ENCODE measurements at regions not wholly inside any gene's neighbourhood (a gene's known extent, or its start where the extent isn't known, plus 50 kb on each side); places are given as distances from the start of the nearest gene placed in this dataset.

DNA sequence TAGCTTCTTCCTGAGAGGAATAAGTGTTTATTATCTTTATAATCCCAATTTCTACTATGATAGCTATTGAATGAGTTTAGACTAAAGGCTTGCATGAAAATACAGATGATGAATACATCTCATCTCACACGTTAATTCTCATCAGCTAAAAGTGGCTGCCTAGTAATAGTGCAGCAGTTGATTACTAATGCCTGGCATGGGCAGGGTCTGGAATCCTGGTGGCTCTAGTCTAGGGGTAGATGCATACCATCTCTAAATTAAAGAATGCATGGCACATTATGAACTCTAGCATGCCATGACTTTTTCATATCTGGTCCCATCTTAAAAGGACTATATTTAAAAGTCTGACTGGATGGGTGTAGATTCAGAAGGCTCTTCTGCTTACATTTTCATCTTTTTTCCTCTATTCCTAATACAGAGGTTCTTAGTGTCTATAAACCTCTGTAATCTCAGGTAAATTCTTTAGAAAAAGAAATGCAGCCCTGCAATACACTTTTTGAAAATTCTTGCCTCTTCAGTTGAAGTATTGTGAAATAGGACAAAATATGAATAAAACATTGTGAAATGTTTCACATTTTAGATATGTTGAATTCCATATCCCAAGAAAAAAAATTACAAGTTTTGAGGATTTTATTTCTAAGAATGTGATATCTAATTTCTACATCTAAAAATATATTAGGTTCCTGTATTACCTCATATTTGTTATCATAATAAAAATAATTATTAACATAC, 187.6 kb downstream of the C11orf87 start:
- 79 to 91% methylated on average over 1 of the region's 1 CpG for WGBS, 2 donors
- no peaks in the 10 kb centered on the region for H3K27me3 ChIP-seq
- H3K36me3 ChIP-seq, result no peaks in the 10 kb centered on the region
- no peaks in the 10 kb centered on the region for H3K4me1 ChIP-seq
- H3K9me3 ChIP-seq, result no peaks in the 10 kb centered on the region
- no peak overlapping the region for H3K4me3 ChIP-seq
- DNase-seq (ENCODE audit: low spot score in 2 of 2), result no peak
- no peak for TF ChIP-seq POLR2A (IDR thresholded peaks at IDR 0.05)
- TF ChIP-seq, protein P1, sequence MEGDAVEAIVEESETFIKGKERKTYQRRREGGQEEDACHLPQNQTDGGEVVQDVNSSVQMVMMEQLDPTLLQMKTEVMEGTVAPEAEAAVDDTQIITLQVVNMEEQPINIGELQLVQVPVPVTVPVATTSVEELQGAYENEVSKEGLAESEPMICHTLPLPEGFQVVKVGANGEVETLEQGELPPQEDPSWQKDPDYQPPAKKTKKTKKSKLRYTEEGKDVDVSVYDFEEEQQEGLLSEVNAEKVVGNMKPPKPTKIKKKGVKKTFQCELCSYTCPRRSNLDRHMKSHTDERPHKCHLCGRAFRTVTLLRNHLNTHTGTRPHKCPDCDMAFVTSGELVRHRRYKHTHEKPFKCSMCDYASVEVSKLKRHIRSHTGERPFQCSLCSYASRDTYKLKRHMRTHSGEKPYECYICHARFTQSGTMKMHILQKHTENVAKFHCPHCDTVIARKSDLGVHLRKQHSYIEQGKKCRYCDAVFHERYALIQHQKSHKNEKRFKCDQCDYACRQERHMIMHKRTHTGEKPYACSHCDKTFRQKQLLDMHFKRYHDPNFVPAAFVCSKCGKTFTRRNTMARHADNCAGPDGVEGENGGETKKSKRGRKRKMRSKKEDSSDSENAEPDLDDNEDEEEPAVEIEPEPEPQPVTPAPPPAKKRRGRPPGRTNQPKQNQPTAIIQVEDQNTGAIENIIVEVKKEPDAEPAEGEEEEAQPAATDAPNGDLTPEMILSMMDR (IDR thresholded peaks at IDR 0.05), result no peak
- TF ChIP-seq EP300 (IDR thresholded peaks at IDR 0.05), result no peak
- H3K27ac ChIP-seq, result no peak overlapping the region

DNA sequence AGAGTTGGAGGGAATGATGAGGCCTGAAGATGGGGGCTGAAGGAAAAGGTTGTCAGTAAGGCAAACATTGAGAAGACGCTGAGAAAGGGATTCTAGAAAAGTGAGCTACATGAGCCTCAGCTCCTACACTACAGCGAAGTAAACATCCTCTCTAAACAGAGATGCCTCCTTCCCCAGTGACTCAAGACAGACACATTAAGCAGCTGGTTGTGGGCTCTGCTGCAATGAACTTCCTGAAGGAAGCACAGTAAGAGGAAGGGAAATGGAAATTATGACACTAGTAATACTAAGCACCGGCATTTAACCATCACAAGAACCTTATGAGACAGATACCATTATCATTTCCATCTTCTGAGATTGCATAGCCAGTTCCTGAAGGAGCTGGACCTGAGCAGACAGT, 190.5 kb downstream of the C11orf87 start:
- TF ChIP-seq EP300 (IDR thresholded peaks at IDR 0.05), result no peak
- TF ChIP-seq POLR2A (IDR thresholded peaks at IDR 0.05), result no peak
- TF ChIP-seq, protein P1 (IDR thresholded peaks at IDR 0.05), result no peak
- WGBS, 2 donors, result 69 to 79% methylated on average over 3 of the region's 3 CpGs
- no peak for DNase-seq (ENCODE audit: low spot score in 2 of 2)
- Histone ChIP-seq H3K36me3 (no peaks in the 10 kb centered on the region), H3K27me3 (no peaks in the 10 kb centered on the region), H3K4me3 (no peak overlapping the region), H3K4me1 (no peaks in the 10 kb centered on the region), H3K27ac (no peak overlapping the region), H3K9me3 (no peaks in the 10 kb centered on the region)

DNA sequence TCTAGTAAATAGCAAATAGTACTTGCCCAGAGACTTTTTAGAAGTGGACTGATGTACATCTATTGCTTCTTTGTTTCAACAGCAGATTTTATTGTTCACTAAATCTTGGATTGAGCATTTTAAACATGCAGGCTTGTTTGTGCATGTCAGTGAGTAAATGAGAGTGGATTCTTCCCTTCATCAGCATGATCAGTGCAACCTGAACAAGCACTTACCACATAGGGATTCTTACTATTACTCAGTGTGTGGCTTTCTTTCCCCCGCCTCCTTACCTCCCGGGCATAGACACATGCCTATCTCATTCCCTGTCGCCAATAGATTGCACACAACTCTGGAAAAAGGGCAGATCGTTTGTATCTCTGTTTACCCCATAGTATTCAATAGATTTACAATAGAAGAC, 197.5 kb downstream of the C11orf87 start:
- H3K27ac ChIP-seq, result no peak overlapping the region
- H3K4me1 ChIP-seq, result no peaks in the 10 kb centered on the region
- DNase-seq (ENCODE audit: low spot score in 2 of 2), result no peak
- no peaks in the 10 kb centered on the region for H3K9me3 ChIP-seq
- 82 to 88% methylated on average over 4 of the region's 4 CpGs for WGBS, 2 donors
- no peaks in the 10 kb centered on the region for H3K36me3 ChIP-seq
- no peaks in the 10 kb centered on the region for H3K27me3 ChIP-seq
- no peak for TF ChIP-seq POLR2A (IDR thresholded peaks at IDR 0.05)
- TF ChIP-seq, protein P1 (IDR thresholded peaks at IDR 0.05), result no peak
- TF ChIP-seq EP300 (IDR thresholded peaks at IDR 0.05), result no peak
- no peak overlapping the region for H3K4me3 ChIP-seq

- TF ChIP-seq POLR2A (IDR thresholded peaks at IDR 0.05), result no peak
- TF ChIP-seq, protein P1 (IDR thresholded peaks at IDR 0.05), result no peak
- TF ChIP-seq EP300 (IDR thresholded peaks at IDR 0.05), result no peak
- Histone ChIP-seq H3K9me3 (peaks cover 0 to 18% (median 0%) of the 10 kb centered on the region in 4 donors), H3K27ac (no peak overlapping the region), H3K4me1 (no peaks in the 10 kb centered on the region), H3K4me3 (no peak overlapping the region), H3K27me3 (no peaks in the 10 kb centered on the region), H3K36me3 (no peaks in the 10 kb centered on the region)
- 88 to 91% methylated on average over 1 of the region's 1 CpG for WGBS, 2 donors
- DNase-seq (ENCODE audit: low spot score in 2 of 2), result no peak
These were observed 207.7 kb downstream of the C11orf87 start for GRCh38 chr11:109629734-109630133.

DNA sequence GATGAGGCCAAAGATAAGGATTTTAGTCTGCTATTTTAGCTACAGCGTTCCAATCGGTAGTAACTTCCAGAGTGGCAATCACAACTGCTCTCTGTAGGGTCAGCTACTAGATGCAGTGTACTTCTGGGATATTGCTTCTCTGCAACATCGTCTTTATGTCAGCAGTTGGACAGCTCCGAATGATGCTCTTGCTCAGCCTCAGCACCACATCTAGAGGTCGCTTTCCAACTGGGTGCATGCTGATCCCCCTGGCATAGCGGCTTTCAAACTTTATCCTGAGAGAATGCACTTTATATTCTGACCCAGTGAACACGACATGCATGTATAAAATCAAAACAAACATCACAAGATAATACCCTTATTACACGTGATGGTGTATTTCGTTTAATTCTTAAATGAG, 219.6 kb downstream of the C11orf87 start:
- 19 to 22% methylated on average over 9 of the region's 9 CpGs for WGBS, 2 donors

More for the DNA sequence above, 219.6 kb downstream of the C11orf87 start:
- Histone ChIP-seq H3K27ac (no peak overlapping the region), H3K9me3 (no peaks in the 10 kb centered on the region), H3K36me3 (no peaks in the 10 kb centered on the region), H3K4me1 (no peaks in the 10 kb centered on the region), H3K27me3 (no peaks in the 10 kb centered on the region), H3K4me3 (no peak overlapping the region)
- no peak for TF ChIP-seq POLR2A (IDR thresholded peaks at IDR 0.05)
- TF ChIP-seq EP300 (IDR thresholded peaks at IDR 0.05), result no peak
- TF ChIP-seq, protein P1 (IDR thresholded peaks at IDR 0.05), result no peak
- DNase-seq (ENCODE audit: low spot score in 2 of 2), result no peak
